PFSK-1 (cell line): ENCODE measurements at regions not wholly inside any gene's neighbourhood (a gene's known extent, or its start where the extent isn't known, plus 50 kb on each side); places are given as distances from the start of the nearest gene placed in this dataset.

Source experiments
- FOXP2 ChIP-seq: optimal IDR thresholded peaks from 2 replicates; pipeline ENCODE3; 2011; ENCODE audit warnings: borderline replicate concordance, control low read depth, inconsistent platforms; ENCODE audit not compliant: insufficient read depth; ENCODE audit errors: extremely low read length, extremely low read depth
- POLR2AphosphoS5 ChIP-seq: IDR thresholded peaks from 2 replicates; pipeline ENCODE4 v1.6.1; 2012; ENCODE audit warnings: low read depth, mild to moderate bottlenecking, control low read depth, low read length, moderate library complexity
- SIN3A ChIP-seq: IDR thresholded peaks from 2 replicates; pipeline ENCODE4 v1.6.1; 2012; ENCODE audit warnings: mild to moderate bottlenecking, low read length, moderate library complexity, borderline replicate concordance; ENCODE audit not compliant: insufficient read depth
- TAF1 ChIP-seq: IDR thresholded peaks from 2 replicates; pipeline ENCODE4 v1.6.1; 2012; ENCODE audit warnings: low read length, control low read depth, borderline replicate concordance; ENCODE audit not compliant: insufficient read depth
- TF ChIP-seq, protein P1 (sequence below), 2 experiments: IDR thresholded peaks; 2 replicates each; pipeline versions ENCODE4 v1.6.1 to v1.8.0; 2011 to 2012; ENCODE audit warnings: low read depth in 2 of 2, low read length in 2 of 2, control low read depth in 1 of 2, inconsistent platforms in 1 of 2, mild to moderate bottlenecking in 1 of 2, moderate library complexity in 1 of 2; ENCODE audit not compliant: insufficient read depth in 1 of 2

DNA sequence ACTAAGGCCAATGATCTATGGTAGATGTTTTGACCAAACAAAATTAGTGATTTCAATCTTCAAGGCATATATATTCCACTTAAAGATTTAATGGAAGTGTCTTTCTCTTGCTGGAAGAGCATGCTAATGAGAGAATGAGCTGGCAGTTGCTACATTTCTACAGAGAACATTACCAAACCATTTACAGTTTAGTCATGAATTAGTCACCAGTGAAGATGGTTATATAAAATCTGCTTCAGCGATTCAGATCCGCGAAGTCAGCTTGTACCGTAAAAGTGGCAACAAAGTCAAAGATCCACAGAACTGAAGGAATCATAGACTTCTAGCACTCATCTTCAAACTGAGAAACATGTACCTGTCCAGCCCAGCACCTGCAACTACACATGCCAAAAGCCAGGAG lies 156.3 kb downstream of the SLITRK5 start:
- no peak for TF ChIP-seq SIN3A
- TF ChIP-seq TAF1 = no peak
- TF ChIP-seq, protein P1, sequence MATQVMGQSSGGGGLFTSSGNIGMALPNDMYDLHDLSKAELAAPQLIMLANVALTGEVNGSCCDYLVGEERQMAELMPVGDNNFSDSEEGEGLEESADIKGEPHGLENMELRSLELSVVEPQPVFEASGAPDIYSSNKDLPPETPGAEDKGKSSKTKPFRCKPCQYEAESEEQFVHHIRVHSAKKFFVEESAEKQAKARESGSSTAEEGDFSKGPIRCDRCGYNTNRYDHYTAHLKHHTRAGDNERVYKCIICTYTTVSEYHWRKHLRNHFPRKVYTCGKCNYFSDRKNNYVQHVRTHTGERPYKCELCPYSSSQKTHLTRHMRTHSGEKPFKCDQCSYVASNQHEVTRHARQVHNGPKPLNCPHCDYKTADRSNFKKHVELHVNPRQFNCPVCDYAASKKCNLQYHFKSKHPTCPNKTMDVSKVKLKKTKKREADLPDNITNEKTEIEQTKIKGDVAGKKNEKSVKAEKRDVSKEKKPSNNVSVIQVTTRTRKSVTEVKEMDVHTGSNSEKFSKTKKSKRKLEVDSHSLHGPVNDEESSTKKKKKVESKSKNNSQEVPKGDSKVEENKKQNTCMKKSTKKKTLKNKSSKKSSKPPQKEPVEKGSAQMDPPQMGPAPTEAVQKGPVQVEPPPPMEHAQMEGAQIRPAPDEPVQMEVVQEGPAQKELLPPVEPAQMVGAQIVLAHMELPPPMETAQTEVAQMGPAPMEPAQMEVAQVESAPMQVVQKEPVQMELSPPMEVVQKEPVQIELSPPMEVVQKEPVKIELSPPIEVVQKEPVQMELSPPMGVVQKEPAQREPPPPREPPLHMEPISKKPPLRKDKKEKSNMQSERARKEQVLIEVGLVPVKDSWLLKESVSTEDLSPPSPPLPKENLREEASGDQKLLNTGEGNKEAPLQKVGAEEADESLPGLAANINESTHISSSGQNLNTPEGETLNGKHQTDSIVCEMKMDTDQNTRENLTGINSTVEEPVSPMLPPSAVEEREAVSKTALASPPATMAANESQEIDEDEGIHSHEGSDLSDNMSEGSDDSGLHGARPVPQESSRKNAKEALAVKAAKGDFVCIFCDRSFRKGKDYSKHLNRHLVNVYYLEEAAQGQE (IDR thresholded peaks at IDR 0.05; ENCODE audit: insufficient read depth in 1 of 2, low read depth in 2 of 2, low read length in 2 of 2) = no peak
- no peak for TF ChIP-seq FOXP2
- TF ChIP-seq POLR2AphosphoS5 = no peak

DNA sequence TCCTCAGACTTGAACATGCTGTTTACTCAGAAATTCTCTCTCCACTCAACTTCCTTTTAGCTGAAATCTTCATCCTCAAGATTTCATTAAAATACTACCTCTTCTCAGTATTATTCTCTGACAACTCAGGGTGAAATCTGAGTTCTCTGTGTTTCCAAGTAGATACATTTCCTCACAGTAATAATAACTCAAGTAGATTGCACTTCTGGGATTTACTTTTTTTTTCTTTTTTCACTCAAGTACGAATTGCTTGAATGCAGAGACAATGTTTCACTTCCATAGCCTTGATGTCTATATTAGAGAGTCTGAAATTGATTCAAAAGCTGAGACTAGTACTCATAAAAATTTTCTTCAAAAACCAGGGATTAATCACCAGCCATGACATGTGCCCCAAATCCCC lies 166.4 kb downstream of the SLITRK5 start:
- TF ChIP-seq SIN3A = no peak
- TF ChIP-seq, protein P1 (IDR thresholded peaks at IDR 0.05; ENCODE audit: insufficient read depth in 1 of 2, low read depth in 2 of 2, low read length in 2 of 2) = no peak
- no peak for TF ChIP-seq TAF1
- TF ChIP-seq POLR2AphosphoS5 = no peak
- no peak for TF ChIP-seq FOXP2

DNA sequence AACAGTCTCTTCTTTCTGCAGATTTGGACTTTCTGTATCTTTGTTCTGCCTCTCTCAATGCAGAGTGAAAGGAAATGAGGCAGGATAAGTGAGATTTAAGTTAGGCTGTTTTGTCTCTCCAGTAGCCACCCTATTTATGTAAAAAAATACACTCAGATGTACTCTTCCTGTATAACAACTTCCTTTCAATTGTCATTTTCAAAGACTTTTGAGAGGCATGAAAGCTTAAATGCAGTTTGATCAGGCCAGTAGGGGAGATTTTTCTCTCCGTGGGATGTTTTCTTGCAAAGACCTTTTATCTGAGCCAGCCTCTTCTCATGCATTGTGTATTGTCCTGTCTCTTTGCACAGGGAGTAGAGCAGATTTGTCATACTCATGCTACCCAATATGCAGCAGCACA lies 166.8 kb downstream of the SLITRK5 start:
- TF ChIP-seq TAF1 (no peak), FOXP2 (no peak), SIN3A (no peak), POLR2AphosphoS5 (no peak)
- TF ChIP-seq, protein P1 (IDR thresholded peaks at IDR 0.05; ENCODE audit: insufficient read depth in 1 of 2, low read depth in 2 of 2, low read length in 2 of 2) = no peak

DNA sequence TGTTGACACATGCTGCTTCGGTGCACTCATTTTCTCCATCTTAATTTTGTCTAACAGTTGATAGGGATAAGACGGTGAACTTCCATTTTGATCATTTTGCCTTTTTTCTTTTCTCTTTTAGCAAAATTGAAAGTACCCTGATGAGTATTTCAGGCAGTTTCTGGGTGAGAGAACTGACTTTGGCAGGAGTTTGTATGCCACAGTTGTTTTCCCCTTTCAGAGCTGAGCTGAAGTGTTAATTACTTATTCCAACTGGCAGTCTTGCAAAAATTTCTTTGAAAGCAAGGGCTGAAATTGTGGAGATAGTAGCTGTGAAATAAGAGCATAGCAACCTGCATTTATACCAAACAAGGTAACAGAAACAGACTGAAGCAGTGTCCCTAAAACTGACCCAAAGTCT lies 180.2 kb downstream of the SLITRK5 start:
- TF ChIP-seq TAF1 (no peak), POLR2AphosphoS5 (no peak), SIN3A (no peak), FOXP2 (no peak)
- TF ChIP-seq, protein P1 (IDR thresholded peaks at IDR 0.05; ENCODE audit: insufficient read depth in 1 of 2, low read depth in 2 of 2, low read length in 2 of 2) = no peak

DNA sequence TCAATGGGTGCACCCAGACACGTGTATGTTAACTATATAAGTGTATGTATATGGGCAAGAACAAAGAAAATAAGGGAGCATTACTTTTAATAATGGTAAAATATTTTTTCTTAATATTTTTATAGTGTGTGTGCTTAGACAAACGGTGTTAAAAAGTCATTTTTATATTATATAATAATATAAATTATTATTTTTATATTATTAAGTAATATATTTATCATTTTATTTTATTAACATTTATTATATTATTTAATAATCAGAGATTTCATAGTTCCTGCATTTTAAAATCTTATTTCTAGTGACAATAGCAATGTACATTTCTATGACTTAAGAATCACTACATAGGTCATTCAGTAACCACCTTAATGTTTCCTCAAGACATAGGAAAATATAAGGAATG lies 184.4 kb downstream of the SLITRK5 start:
- TF ChIP-seq, protein P1 (IDR thresholded peaks at IDR 0.05; ENCODE audit: insufficient read depth in 1 of 2, low read depth in 2 of 2, low read length in 2 of 2) = no peak
- TF ChIP-seq SIN3A (no peak), POLR2AphosphoS5 (no peak), TAF1 (no peak), FOXP2 (no peak)
